OCI-LY7 (cell line): ENCODE measurements at regions not wholly inside any gene's neighbourhood (a gene's known extent, or its start where the extent isn't known, plus 50 kb on each side); places are given as distances from the start of the nearest gene placed in this dataset.

Experiments used
- BruUV-seq: library from RNA; stranded (reverse); fragments of 400-500 nt; replicated peaks from 2 replicates; lab custom pipeline; 2021; lab: Mats Ljungman, UMichigan
- CTCF ChIA-PET: fragments of 300-600 bp; sonication (Branson Sonifier 250); formaldehyde crosslinking; loops from one replicate; lab custom pipeline; 2022; ENCODE audit warnings: antibody characterized with exemption; ENCODE audit not compliant: unreplicated experiment; lab: Charles Lee
- POLR2A ChIA-PET: fragments of 300-600 bp; sonication (Branson Sonifier 250); formaldehyde crosslinking; loops from one replicate; lab custom pipeline; 2022; ENCODE audit warnings: antibody characterized with exemption; lab: Charles Lee
- DNase-seq: peaks from one replicate; pipeline ENCODE4 v3.0.0-alpha.2; 2015; ENCODE audit warnings: low spot score
- H2AFZ ChIP-seq: fragments of 200-600 bp; sonication (generic), shearing (Covaris generic); 2 replicates; pipeline ENCODE4 v1.6.1; 2014; ENCODE audit warnings: mild to moderate bottlenecking, antibody characterized with exemption, low read length, moderate library complexity
- H3K27ac ChIP-seq: fragments of 200-600 bp; sonication (generic); 2 replicates; pipeline ENCODE4 v1.5.1; 2014; ENCODE audit warnings: mixed run types, low read depth, mild to moderate bottlenecking, moderate library complexity, low read length, inconsistent platforms; ENCODE audit not compliant: poor library complexity, severe bottlenecking
- H3K36me3 ChIP-seq: fragments of 200-600 bp; sonication (generic); 2 replicates; pipeline ENCODE4 v1.6.1; 2014; ENCODE audit warnings: mild to moderate bottlenecking, antibody characterized with exemption, low read length, moderate library complexity, mixed read lengths; ENCODE audit not compliant: insufficient read depth
- H3K4me1 ChIP-seq: fragments of 200-600 bp; sonication (generic); 2 replicates; pipeline ENCODE4 v1.5.1; 2014; ENCODE audit warnings: mild to moderate bottlenecking, low read length; ENCODE audit not compliant: insufficient read depth, poor library complexity, severe bottlenecking
- H3K4me2 ChIP-seq: fragments of 200-600 bp; sonication (generic); 2 replicates; pipeline ENCODE4 v1.6.1; 2014; ENCODE audit warnings: mild to moderate bottlenecking, low read length
- H3K4me3 ChIP-seq: fragments of 200-600 bp; sonication (generic); 2 replicates; pipeline ENCODE4 v1.5.1; 2014; ENCODE audit warnings: mild to moderate bottlenecking, low read depth, low read length; ENCODE audit not compliant: poor library complexity, severe bottlenecking
- H3K79me2 ChIP-seq: fragments of 200-600 bp; sonication (generic); 2 replicates; pipeline ENCODE4 v1.6.1; 2016; ENCODE audit warnings: low read depth, mild to moderate bottlenecking, low read length, moderate library complexity, mixed read lengths; ENCODE audit not compliant: insufficient read depth
- H3K9me2 ChIP-seq: fragments of 200-600 bp; sonication (generic); 2 replicates; pipeline ENCODE4 v1.6.1; 2016; ENCODE audit warnings: mild to moderate bottlenecking, low read length, mixed read lengths; ENCODE audit not compliant: insufficient read depth
- H3K9me3 ChIP-seq: fragments of 200-600 bp; sonication (generic); 2 replicates; pipeline ENCODE4 v1.6.1; 2014; ENCODE audit warnings: mild to moderate bottlenecking, mixed run types, low read length, mixed read lengths
- H4K20me1 ChIP-seq: fragments of 200-600 bp; sonication (generic); 2 replicates; pipeline ENCODE4 v1.6.1; 2014; ENCODE audit warnings: mild to moderate bottlenecking, antibody characterized with exemption, low read length, moderate library complexity, mixed read lengths; ENCODE audit not compliant: insufficient read depth
- EZH2phosphoT487 ChIP-seq: fragments of 200-600 bp; sonication (generic); IDR thresholded peaks from 2 replicates; pipeline ENCODE4 v1.6.1; 2018; ENCODE audit warnings: low read depth, borderline replicate concordance, mild to moderate bottlenecking, mixed run types, antibody characterized with exemption, low read length, moderate library complexity, mixed read lengths
- intact Hi-C: fragments of 100-400 bp; cut with micrococcal nuclease; formaldehyde crosslinking; loops from one replicate; pipeline ENCODE4 v1.10.0; 2022; ENCODE audit not compliant: unreplicated experiment
- TF ChIP-seq, protein P1 (sequence below): fragments of 200-600 bp; sonication (generic); conservative IDR thresholded peaks from 2 replicates; pipeline ENCODE4 v1.5.1; 2014; ENCODE audit warnings: mild to moderate bottlenecking, antibody characterized with exemption, low read length, moderate library complexity, mixed read lengths

DNA sequence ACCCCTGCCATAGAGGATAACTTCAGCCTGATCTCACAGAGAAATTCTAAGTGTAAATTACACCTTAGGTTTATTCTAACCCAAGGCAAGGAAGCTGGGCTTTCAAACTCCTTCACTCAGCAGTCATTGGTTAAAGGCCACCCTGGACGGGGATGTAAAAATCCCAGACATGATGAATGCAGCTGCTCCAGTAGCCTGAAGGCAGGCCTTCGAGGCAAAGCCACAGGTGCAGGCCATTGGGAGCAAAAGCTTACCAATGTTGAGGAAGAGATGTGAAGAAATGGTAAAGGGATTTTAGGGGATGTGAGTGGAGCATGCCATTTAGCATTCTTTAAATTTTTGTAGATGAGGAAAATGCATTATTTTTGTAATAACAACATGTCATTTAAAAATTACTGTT, 514.4 kb downstream of the XYLT1 start:
- ChIA-PET POLR2A (no interaction called here), CTCF (no interaction called here)
- H3K4me1 ChIP-seq: no peaks in the 10 kb centered on the region
- H2AFZ ChIP-seq: no peak overlapping the region
- intact Hi-C loops: no loop called here
- H4K20me1 ChIP-seq: no peaks in the 10 kb centered on the region
- DNase-seq: no peak
- no peak overlapping the region for H3K4me3 ChIP-seq
- no peaks in the 10 kb centered on the region for H3K79me2 ChIP-seq
- H3K9me2 ChIP-seq: no peaks in the 10 kb centered on the region
- H3K9me3 ChIP-seq: no peaks in the 10 kb centered on the region
- H3K36me3 ChIP-seq: no peaks in the 10 kb centered on the region
- TF ChIP-seq EZH2phosphoT487: no peak
- TF ChIP-seq, protein P1, sequence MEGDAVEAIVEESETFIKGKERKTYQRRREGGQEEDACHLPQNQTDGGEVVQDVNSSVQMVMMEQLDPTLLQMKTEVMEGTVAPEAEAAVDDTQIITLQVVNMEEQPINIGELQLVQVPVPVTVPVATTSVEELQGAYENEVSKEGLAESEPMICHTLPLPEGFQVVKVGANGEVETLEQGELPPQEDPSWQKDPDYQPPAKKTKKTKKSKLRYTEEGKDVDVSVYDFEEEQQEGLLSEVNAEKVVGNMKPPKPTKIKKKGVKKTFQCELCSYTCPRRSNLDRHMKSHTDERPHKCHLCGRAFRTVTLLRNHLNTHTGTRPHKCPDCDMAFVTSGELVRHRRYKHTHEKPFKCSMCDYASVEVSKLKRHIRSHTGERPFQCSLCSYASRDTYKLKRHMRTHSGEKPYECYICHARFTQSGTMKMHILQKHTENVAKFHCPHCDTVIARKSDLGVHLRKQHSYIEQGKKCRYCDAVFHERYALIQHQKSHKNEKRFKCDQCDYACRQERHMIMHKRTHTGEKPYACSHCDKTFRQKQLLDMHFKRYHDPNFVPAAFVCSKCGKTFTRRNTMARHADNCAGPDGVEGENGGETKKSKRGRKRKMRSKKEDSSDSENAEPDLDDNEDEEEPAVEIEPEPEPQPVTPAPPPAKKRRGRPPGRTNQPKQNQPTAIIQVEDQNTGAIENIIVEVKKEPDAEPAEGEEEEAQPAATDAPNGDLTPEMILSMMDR: no peak
- H3K27ac ChIP-seq: no peak overlapping the region
- BruUV-seq: no TSS peak
- no peak overlapping the region for H3K4me2 ChIP-seq

DNA sequence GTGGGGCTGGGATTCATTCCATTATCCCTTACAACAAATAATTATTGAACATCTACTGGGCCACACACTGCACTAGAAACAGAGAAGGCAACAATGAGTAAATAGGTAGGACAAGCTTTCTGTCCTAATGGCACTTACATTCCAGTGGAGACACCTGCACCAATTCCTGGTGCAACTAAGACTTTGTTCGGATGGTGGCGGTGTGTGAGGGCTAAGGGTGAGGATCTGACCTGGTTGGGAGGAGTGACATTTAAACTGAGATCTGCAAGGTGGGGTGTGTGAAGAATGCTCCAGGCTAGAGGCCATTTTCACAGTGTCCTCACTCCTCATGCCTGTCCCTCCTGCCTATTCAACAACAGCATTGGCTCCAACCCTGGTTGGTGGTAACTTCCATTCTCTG, 510.0 kb downstream of the XYLT1 start:
- no peaks in the 10 kb centered on the region for H3K36me3 ChIP-seq
- no peaks in the 10 kb centered on the region for H3K4me1 ChIP-seq
- no TSS peak for BruUV-seq
- H3K79me2 ChIP-seq: no peaks in the 10 kb centered on the region
- intact Hi-C loops: no loop called here
- H3K9me2 ChIP-seq: no peaks in the 10 kb centered on the region
- H2AFZ ChIP-seq: no peak overlapping the region
- H3K4me2 ChIP-seq: no peak overlapping the region
- no peaks in the 10 kb centered on the region for H4K20me1 ChIP-seq
- TF ChIP-seq EZH2phosphoT487: no peak
- TF ChIP-seq, protein P1: no peak
- no peaks in the 10 kb centered on the region for H3K9me3 ChIP-seq
- ChIA-PET POLR2A (no interaction called here), CTCF (no interaction called here)
- no peak overlapping the region for H3K27ac ChIP-seq
- H3K4me3 ChIP-seq: no peak overlapping the region
- no peak for DNase-seq

DNA sequence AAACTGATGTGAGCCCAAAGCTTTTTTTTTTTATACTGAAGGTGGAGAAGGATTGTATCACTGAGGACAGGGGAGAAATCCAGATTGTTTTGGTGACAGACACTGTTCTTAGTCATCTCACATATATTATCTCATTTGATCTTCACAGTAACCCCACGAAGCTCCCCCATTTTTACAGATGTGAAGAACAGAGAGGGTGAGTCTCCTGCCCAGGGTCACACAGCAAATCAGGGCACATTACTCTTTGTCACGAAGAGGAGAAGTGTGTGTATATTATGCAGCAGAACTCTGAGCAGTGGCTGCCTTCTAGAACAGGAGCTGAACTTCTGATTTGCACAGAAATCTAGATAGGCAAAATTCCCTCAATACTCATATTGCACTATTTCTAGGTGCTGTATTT, 504.3 kb downstream of the XYLT1 start:
- no peaks in the 10 kb centered on the region for H3K4me1 ChIP-seq
- H3K9me2 ChIP-seq: no peaks in the 10 kb centered on the region
- H3K9me3 ChIP-seq: no peaks in the 10 kb centered on the region
- no peak for TF ChIP-seq EZH2phosphoT487
- TF ChIP-seq, protein P1: no peak
- no peaks in the 10 kb centered on the region for H4K20me1 ChIP-seq
- H2AFZ ChIP-seq: no peak overlapping the region
- ChIA-PET CTCF (no interaction called here), POLR2A (no interaction called here)
- no TSS peak for BruUV-seq
- intact Hi-C loops: no loop called here
- no peak overlapping the region for H3K4me2 ChIP-seq
- H3K79me2 ChIP-seq: no peaks in the 10 kb centered on the region
- H3K4me3 ChIP-seq: no peak overlapping the region
- DNase-seq: no peak
- no peak overlapping the region for H3K27ac ChIP-seq
- no peaks in the 10 kb centered on the region for H3K36me3 ChIP-seq
